A549 (cell line): ENCODE measurements at regions not wholly inside any gene's neighbourhood (a gene's known extent, or its start where the extent isn't known, plus 50 kb on each side); places are given as distances from the start of the nearest gene placed in this dataset.

Experiments used
- BHLHE40 ChIP-seq: IDR thresholded peaks from 2 replicates; pipeline ENCODE4 v1.6.1; 2012; ENCODE audit warnings: low read depth, low read length, inconsistent platforms
- CTCF ChIP-seq: fragments of >200 bp; sonication (Bioruptor Twin); formaldehyde crosslinking; IDR thresholded peaks from 3 replicates; pipeline ENCODE4 v1.5.1; 2016
- HES2 ChIP-seq: fragments of >200 bp; sonication (Bioruptor Twin); formaldehyde crosslinking; IDR thresholded peaks from 2 replicates; pipeline ENCODE4 v1.6.1; 2016
- PBX3 ChIP-seq: IDR thresholded peaks from 2 replicates; pipeline ENCODE4 v1.6.1; 2012
- POLR2A ChIP-seq: IDR thresholded peaks from 2 replicates; pipeline ENCODE4 v1.6.1; 2012; ENCODE audit warnings: mild to moderate bottlenecking, low read length
- RCOR1 ChIP-seq: fragments of 150-350 bp; IDR thresholded peaks from 2 replicates; pipeline ENCODE4 v1.6.1; 2014; ENCODE audit warnings: antibody characterized with exemption, low read length, low read depth
- SMC3 ChIP-seq: fragments of >200 bp; sonication (Bioruptor Twin); formaldehyde crosslinking; IDR thresholded peaks from 3 replicates; pipeline ENCODE4 v1.6.1; 2018; ENCODE audit warnings: inconsistent platforms
- TFCP2L1 ChIP-seq: fragments of 250-450 bp; sonication (Bioruptor Pico); IDR thresholded peaks from 2 replicates; pipeline ENCODE4 v1.5.0; 2021; ENCODE audit warnings: mild to moderate bottlenecking
- USF2 ChIP-seq: fragments of 450-650 bp; IDR thresholded peaks from 2 replicates; pipeline ENCODE4 v1.6.1; 2014; ENCODE audit warnings: antibody characterized with exemption

- TF ChIP-seq POLR2A (no peak), CTCF (no peak), RCOR1 (no peak), TFCP2L1 (CRISPR knock-in tag) (no peak), PBX3 (no peak), BHLHE40 (no peak), SMC3 (no peak), USF2 (no peak), HES2 (no peak)
Observed at GRCh38 chr22:49603016-49603415, 224.7 kb downstream of the BRD1 start.
